ENCODE measurements at regions not wholly inside any gene's neighbourhood (a gene's known extent, or its start where the extent isn't known, plus 50 kb on each side); places are given as distances from the start of the nearest gene placed in this dataset.

- TF ChIP-seq CTCF (conservative IDR thresholded peaks at IDR 0.05; ENCODE audit: low read depth, low read length) (no peak), EZH2 (IDR thresholded peaks at IDR 0.05; ENCODE audit: low read length, unreplicated experiment) (no peak), EZH2phosphoT487 (IDR thresholded peaks at IDR 0.05; ENCODE audit: borderline replicate concordance, low read length) (no peak)
Observed at GRCh38 chr5:141769671-141770070, 87.6 kb upstream of the ARAP3 start.
